Cerebellar nuclear complex (tissue), 1 donor: ENCODE measurements at regions not wholly inside any gene's neighbourhood (a gene's known extent, or its start where the extent isn't known, plus 50 kb on each side); places are given as distances from the start of the nearest gene placed in this dataset.
"Not testable (repeated sequence)": the region's sequence is repeated elsewhere in the genome, so short reads cannot be mapped to it uniquely, and the experiment has no call there.

Experiments used
- DNase-seq, 2 experiments: peaks; one replicate each; lab custom pipeline; 2025; lab: John Stamatoyannopoulos, UW

DNA sequence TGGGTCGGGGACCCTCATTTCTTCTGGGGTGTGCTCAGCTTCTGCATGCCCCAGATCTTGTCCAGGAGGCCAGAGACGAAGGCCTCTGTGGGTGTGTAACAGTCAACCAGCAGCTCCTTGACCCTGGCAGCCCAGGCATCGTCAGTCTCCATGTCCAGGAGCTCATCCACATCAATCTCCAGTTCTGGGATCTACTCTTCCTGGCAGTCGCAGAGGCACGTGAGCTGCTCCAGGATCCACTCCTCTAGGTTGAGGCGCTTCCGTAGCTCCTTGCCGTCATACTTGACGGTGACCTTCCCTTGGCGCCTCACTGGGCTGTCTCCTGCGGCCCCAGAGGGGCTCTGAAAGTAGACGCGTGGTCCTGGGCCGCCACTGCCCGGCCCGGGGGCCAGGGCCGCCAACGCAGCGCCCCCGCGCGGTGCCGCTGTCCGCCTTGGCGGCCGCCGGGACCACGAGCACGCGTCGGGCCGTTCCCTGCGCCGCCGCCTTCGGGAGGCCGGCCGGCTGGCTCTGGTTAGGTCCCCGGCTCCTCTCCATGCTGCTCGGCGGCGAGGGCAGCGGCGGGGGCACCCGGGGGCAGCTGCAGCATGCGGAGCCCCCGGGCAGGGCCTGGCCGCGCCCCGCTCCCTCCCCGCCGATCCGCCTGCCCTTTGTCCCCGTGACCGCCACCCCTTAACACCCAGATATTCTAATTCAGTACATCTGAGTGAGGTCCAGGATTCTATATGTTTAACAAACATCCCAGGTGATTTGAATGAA is 170.5 kb downstream of the SEPTIN7 start:
- DNase-seq: no peak

DNA sequence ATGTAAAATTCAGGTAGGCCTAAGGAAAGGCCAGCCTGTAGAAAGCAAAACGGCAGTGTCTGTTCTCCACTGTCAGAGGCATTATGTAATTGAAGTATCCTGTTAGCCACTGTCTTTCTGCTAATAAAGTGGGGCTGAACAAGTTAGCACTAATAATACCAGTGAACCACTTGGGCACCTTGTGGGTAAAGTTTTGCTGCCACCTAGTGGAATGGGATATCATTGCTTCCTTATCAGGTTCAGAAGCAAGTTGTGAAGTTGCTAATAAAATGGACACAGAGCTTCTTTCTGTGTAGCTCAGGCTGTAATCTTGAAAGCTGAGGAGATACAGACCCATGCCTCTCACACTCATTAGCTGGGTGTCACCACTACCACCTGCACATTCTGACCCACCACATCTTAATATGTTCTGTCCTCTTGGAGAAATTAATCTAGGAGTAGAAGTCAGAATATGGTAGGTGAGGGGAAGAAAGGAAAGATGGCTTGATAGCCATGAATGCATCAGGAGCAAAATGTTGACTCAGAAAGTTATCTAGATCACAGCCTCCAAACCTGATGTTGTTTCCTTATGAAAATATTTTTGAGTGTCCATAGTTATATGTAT is 175.1 kb downstream of the SEPTIN7 start:
- DNase-seq: peak in 1 of 2 experiments; percentile 13

DNA sequence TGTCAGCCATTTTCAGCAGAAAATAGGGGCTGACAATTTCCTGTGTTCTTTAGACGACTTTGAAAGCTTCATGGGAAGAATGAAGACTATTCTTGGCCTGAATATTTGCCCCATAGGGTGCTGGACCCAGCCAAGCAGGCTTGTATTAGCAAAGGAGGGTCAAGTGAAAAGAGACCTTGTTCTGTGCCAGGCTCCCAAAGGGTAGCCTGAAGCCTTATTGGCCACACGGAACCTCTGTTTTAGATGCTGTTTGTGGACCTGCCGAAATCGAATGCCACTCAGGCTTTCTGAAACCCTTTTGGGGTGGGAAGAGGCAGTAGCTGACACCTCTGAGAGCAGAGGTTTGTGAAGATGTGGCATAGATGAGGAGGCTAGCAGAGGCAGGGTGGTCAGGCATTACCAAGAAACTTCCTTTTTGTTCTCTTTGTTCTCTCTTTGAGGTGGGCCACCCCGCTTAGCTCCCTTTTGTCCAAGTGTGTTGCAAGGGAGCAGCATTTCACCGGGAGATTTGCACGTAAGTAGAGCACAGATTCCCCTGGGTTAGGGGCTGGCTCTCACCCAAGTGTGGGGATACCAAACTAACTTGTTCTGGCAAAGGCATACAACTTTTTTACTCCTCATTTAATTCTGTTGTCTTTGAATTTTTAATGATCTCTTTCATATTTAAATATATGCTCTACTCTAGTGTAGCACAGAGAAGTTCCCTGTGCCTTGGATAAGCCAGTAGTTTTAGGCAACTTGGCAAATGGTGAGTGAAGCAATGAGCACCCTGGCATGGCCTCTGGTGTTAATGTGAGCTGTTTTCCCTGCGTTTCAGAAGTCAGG is 174.0 kb upstream of the EEPD1 start:
- not testable (repeated sequence) for DNase-seq

GRCh38 chr7:35982600-35982999 is 170.5 kb upstream of the EEPD1 start:
- DNase-seq: no peak

DNA sequence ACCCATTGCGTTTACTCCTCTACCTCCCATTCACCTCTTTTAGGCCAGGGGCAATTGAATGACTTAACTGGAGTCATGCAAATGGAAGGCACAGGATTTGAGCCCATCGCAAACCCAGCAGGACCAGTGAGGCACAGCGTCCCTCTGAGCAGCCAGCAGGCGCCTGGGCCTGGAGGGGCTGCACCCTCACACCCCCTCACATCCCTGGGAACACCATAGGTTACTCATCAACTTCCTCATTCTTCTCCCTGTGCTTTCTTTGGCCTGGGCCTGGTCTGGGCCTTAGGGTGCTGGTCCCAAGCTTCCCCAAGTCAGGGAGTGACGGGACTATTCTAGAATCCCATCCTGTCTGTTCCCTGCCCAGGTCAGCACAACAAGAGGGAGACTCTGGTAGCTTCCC is 169.4 kb upstream of the EEPD1 start:
- no peak for DNase-seq

- DNase-seq: no peak
Measured at GRCh38 chr7:35985126-35985754, 167.8 kb upstream of the EEPD1 start.

DNA sequence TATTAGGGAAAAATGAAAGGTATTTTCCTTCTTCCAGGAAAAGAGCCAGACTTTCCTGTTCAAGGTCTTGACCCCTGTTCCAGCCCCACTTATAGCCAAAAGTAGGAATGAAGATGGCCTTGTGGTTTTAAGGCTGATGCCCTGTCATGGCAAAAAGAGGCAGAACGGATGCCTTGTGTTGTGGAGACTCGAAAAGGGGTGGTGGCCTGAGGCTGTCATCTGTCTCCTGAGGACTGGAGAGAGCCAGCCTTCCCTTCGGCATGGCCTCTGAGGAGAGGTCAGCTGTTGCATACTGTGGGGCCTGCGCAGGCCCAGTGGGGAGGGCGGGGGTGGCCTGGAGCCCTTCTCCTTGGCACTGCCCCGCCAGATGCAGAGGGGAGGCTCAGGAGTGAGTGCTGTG is 166.0 kb upstream of the EEPD1 start:
- no peak for DNase-seq

GRCh38 chr7:35988105-35988504 is 164.9 kb upstream of the EEPD1 start:
- no peak for DNase-seq

- DNase-seq: no peak
Measured at GRCh38 chr7:35988818-35989217, 164.2 kb upstream of the EEPD1 start.

- no peak for DNase-seq
Measured at GRCh38 chr7:35991511-35992232, 161.4 kb upstream of the EEPD1 start.

- DNase-seq: no peak
Measured at GRCh38 chr7:35992436-35992835, 160.6 kb upstream of the EEPD1 start.

GRCh38 chr7:35993113-35993512 is 159.9 kb upstream of the EEPD1 start:
- DNase-seq: no peak

DNA sequence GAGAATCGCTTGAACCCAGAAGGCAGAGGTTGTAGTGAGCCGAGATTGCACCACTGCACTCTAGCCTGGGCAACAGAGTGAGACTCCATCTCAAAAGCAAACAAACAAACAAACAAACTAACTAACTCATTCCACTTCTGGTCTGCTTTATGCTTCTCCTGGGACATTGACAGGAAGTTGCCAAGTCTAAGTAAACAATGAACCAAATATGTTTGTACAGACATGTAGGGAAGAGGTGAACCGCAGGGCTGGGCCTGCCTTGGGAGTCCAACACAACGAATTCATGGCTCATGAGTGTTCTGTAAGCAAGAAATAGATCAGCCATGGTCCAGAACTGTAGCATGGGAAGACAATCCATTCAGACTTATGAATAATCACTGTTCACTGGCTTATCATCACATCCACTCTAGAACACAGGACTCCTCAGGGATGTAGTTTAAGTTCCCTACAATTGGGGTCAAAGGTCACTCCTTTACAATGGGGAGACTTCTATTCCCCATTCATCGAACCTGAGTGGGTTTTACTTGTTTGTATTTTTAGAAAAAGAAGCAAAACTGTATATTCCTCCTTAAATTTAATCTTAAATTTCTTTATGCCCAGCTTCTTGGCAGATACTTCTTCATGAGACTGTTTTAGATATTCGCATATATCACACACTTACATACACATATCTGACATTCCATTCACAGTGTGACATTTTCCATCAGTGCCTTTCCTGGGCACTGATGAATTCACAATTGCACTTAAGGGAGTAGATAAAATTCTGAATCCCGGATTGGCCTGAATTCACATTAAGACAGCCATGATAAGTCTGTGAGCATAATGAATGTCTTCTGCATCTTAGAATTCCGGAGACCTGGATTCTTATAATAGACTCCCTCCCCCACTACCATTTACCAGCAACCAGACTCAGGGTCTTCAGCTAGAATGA is 159.1 kb upstream of the EEPD1 start:
- no peak for DNase-seq

DNA sequence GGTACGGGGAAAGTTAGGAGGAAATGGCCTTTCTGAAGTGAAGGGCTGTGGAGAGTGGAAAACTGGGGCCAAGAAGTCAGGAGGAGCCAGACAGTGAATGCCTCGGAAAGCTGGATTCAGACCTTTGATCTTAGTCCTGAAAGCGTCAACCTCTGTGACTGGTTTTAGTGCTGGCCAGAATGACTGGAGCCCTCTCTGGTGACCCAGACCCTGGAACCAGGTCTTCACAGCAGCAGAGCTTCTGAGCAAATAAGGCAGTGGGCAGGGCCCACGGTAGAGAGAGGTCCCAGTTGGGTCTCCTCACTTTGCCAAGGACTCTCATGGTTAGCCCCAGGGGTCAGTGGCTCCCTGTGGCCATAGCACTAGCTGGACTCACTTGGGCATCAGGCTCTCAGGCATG is 157.7 kb upstream of the EEPD1 start:
- DNase-seq: no peak

DNA sequence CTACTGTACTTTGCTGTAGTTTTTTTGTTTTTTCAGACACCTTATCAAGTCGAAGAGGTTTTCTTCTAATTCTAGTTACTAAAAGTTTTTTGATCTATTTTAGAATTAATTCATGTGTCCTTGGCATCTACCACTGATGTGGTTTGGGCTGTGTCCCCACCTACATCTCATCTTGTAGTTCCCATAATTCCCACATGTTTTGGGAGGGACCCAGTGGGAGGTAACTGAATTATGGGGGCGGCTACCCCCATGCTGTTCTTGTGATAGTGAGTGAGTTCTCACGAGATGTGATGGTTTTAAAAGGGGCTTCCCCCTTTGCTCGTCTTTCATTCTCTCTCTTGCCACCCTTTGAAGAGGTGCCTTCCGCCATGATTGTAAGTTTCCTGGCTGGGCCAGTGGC is 154.6 kb upstream of the EEPD1 start:
- no peak for DNase-seq

- no peak for DNase-seq
Measured at GRCh38 chr7:36001546-36001945, 151.5 kb upstream of the EEPD1 start.

DNA sequence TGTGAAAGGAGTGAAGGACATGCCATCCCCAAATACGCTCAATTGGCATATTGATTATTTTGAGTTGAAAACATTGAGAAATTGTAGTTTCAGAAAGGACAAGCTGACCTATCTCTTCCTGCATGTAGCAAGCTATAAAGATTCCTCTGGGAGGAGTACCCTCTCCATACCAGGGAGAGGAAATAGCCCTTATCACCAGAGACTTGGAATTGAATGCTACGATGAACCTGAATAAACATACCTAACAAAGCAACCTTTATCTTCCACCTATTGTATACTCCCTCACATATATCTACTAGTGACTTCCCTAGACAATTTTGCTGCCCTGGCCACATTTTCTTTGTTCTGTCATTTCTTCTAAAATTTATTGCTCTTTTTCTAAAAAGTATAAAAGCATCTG is 150.2 kb upstream of the EEPD1 start:
- no peak for DNase-seq

DNA sequence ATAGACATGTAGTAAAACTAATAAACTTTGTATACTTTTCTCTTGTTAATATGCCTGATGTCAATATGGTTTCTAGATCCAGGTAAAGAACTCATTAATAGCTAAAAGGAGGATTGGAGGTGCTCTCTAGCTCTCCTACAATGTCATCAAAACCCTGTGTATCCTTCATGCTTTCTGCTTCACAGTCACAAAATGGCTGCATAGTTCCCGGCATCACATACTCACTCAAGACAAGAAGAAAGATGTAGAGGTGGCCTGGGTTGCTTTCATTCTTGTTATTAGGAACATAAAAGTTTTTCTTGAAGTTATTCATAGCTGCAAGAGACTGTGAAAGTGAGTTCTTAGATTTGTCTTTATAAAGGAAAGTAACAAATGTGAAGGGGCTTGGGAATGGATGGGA is 149.7 kb upstream of the EEPD1 start:
- DNase-seq: no peak

- DNase-seq: no peak
Measured at GRCh38 chr7:36005293-36005692, 147.8 kb upstream of the EEPD1 start.

DNA sequence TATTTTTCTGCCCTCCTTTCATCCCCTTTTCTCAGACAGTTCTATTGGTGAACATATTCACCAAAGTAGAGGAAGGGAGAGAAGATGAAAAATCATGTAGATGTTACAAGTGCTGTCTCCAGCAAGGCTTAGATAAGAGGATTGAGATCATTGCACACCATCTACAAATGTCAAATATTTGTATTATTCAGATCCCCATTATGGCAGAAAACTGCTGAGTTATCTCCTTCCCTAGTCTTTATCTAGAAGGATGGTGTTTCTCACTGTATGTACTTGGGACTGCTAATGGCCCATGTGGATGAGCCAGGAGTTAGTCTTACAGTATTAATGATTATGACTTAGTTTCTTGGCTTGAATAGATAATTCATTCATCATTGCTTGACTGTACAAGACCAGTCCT is 147.2 kb upstream of the EEPD1 start:
- no peak for DNase-seq
